ENCODE measurements at regions not wholly inside any gene's neighbourhood (a gene's known extent, or its start where the extent isn't known, plus 50 kb on each side); places are given as distances from the start of the nearest gene placed in this dataset.

DNA sequence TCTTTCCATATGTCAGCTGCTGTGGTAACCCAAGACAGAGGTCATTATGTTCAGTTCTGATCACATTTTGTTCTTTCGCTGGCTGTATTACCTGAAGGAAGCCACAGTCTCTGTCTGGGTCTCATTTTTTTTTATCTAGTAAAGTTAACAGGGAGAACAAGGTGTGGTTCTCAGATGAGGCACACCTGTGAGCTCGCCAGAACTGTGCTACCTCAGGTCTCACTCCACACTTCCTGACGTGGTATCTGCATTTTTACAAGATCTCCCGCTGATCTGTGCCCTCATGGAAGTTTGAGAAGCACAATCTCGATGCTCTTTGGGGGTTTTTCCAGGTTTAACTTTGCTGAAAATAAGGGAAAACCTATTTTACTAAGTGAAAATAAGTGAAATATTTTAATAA, 169.5 kb upstream of the CENPW start:
- Histone ChIP-seq H3K4me3 (no peak overlapping the region), H3K27ac (no peak overlapping the region), H3K27me3 (no peaks in the 10 kb centered on the region), H3K4me1 (no peaks in the 10 kb centered on the region), H3K9me3 (no peaks in the 10 kb centered on the region), H3K36me3 (no peaks in the 10 kb centered on the region)
- TF ChIP-seq, protein P1, sequence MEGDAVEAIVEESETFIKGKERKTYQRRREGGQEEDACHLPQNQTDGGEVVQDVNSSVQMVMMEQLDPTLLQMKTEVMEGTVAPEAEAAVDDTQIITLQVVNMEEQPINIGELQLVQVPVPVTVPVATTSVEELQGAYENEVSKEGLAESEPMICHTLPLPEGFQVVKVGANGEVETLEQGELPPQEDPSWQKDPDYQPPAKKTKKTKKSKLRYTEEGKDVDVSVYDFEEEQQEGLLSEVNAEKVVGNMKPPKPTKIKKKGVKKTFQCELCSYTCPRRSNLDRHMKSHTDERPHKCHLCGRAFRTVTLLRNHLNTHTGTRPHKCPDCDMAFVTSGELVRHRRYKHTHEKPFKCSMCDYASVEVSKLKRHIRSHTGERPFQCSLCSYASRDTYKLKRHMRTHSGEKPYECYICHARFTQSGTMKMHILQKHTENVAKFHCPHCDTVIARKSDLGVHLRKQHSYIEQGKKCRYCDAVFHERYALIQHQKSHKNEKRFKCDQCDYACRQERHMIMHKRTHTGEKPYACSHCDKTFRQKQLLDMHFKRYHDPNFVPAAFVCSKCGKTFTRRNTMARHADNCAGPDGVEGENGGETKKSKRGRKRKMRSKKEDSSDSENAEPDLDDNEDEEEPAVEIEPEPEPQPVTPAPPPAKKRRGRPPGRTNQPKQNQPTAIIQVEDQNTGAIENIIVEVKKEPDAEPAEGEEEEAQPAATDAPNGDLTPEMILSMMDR (IDR thresholded peaks at IDR 0.05) = no peak
- intact Hi-C loops (cut with DNase I) = no loop called here
- no peak for DNase-seq (ENCODE audit: low spot score in 2 of 2)

DNA sequence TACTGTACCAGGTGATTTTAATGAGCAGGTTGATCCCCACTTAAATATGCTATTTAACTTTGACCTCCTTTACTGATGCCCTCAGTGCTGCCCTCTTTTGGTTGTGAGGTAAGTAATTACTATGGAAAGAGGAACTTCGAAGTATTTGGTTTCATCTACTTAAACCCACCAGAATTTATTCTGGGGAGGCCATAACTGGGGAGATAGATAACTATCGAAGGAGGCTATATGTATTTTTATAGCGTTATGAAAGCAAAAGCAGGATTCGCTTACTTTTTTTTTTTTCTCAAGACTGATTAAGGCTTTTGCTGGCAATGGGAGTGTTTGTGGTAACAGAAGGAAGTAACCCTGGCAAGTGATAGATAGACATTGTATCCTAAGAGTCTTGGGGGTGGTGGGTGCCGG, 168.9 kb upstream of the CENPW start:
- Histone ChIP-seq H3K27me3 (no peaks in the 10 kb centered on the region), H3K9me3 (no peaks in the 10 kb centered on the region), H3K36me3 (no peaks in the 10 kb centered on the region), H3K4me3 (no peak overlapping the region), H3K27ac (no peak overlapping the region), H3K4me1 (no peaks in the 10 kb centered on the region)
- no peak for DNase-seq (ENCODE audit: low spot score in 2 of 2)
- TF ChIP-seq, protein P1 (IDR thresholded peaks at IDR 0.05) = no peak
- intact Hi-C loops (cut with DNase I) = no loop called here

DNA sequence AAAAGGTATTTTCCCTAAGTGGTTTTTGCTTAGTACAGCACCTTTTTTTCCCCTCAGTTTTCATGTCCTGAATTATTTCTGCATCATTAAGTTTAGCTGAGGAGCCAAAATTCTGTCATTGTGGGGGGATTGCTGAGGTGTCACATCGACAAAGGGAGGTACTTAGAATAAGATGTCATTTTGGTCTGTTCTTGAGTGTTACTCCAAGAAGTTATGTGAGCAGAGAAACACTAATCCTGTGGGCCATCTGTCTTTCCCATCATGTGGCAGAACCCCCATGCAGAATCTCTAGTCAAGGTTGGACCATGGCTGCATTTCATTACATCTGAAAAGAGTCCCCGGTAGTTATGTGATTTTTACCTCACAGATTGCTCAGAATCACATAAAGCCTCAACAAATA, 167.8 kb upstream of the CENPW start:
- no peak overlapping the region for H3K4me3 ChIP-seq
- intact Hi-C loops (cut with DNase I) = no loop called here
- H3K27me3 ChIP-seq = no peaks in the 10 kb centered on the region
- no peaks in the 10 kb centered on the region for H3K4me1 ChIP-seq
- TF ChIP-seq, protein P1 (IDR thresholded peaks at IDR 0.05) = no peak
- no peak overlapping the region for H3K27ac ChIP-seq
- no peak for DNase-seq (ENCODE audit: low spot score in 2 of 2)
- no peaks in the 10 kb centered on the region for H3K36me3 ChIP-seq
- no peaks in the 10 kb centered on the region for H3K9me3 ChIP-seq

DNA sequence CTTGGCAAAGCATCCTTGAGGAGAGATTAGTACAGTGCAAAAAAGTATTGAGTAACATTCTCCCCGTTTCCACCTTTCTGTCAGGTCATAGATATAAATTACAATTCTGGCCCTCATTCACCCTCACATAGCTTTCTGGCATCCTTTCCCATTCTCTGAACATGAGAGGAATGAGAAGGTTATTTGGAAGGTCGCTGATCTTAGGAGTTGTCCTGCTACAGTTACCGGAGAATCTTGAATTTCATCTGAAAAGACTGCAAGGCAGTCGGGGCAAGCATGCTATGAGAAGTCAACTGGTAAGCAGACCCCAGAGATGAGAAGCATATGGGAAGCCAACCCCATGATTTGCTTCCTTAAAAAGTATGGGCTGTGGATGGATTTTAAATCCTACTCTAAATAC, 166.7 kb upstream of the CENPW start:
- DNase-seq (ENCODE audit: low spot score in 2 of 2) = no peak
- Histone ChIP-seq H3K4me3 (no peak overlapping the region), H3K27me3 (no peaks in the 10 kb centered on the region), H3K9me3 (no peaks in the 10 kb centered on the region), H3K27ac (no peak overlapping the region), H3K4me1 (no peaks in the 10 kb centered on the region), H3K36me3 (no peaks in the 10 kb centered on the region)
- TF ChIP-seq, protein P1 (IDR thresholded peaks at IDR 0.05) = no peak
- intact Hi-C loops (cut with DNase I) = no loop called here

DNA sequence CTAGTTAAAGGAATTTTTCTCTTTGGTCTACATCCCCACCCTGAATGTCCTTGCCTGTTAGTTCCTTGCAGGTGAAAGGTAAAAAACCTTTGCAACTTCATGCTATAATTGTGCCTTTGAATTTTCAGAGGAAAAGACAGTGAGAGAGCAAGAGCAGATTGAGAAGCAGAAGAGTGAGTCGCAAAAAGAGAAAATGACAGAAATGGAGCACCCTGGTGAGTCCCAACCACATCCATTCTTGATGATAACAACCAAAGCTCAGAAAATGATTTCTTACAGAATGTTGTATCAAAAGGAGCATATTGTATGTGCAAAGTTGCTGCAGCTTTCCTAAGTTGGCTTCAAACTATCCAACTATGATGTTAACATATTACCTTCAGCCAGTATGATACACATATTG, 165.2 kb upstream of the CENPW start:
- no peaks in the 10 kb centered on the region for H3K9me3 ChIP-seq
- no peak overlapping the region for H3K4me3 ChIP-seq
- no peak overlapping the region for H3K27ac ChIP-seq
- intact Hi-C loops (cut with DNase I) = no loop called here
- H3K4me1 ChIP-seq = no peaks in the 10 kb centered on the region
- no peaks in the 10 kb centered on the region for H3K27me3 ChIP-seq
- DNase-seq (ENCODE audit: low spot score in 2 of 2) = no peak
- TF ChIP-seq, protein P1 (IDR thresholded peaks at IDR 0.05) = no peak
- no peaks in the 10 kb centered on the region for H3K36me3 ChIP-seq

DNA sequence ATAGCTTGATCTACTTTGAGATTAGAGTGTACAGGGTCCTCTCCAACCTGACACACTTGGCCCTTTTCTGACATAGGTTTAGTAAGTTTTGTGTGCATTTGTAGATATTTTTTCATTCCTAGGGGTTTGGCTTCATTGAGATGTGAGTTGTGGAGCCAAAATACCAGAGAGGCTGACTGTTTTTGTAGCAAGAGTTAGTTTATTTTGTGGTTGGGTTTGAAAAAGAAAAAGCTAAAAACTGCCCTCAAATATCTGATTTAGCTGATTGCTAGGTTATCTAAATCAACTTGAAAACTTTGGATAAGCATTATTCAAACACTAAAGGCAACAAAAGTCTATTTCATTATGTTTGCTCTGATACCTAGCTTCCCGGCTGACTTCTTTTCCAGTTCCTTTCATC, 164.7 kb upstream of the CENPW start:
- H3K27me3 ChIP-seq = no peaks in the 10 kb centered on the region
- TF ChIP-seq, protein P1 (IDR thresholded peaks at IDR 0.05) = no peak
- DNase-seq (ENCODE audit: low spot score in 2 of 2) = no peak
- H3K4me1 ChIP-seq = no peaks in the 10 kb centered on the region
- intact Hi-C loops (cut with DNase I) = no loop called here
- H3K36me3 ChIP-seq = no peaks in the 10 kb centered on the region
- H3K9me3 ChIP-seq = no peaks in the 10 kb centered on the region
- no peak overlapping the region for H3K4me3 ChIP-seq
- H3K27ac ChIP-seq = no peak overlapping the region
